UCSD-AML1 (cell line): ENCODE measurements at regions not wholly inside any gene's neighbourhood (a gene's known extent, or its start where the extent isn't known, plus 50 kb on each side); places are given as distances from the start of the nearest gene placed in this dataset.
"Not testable (repeated sequence)": the region's sequence is repeated elsewhere in the genome, so short reads cannot be mapped to it uniquely, and the experiment has no call there.

Experiments used
- DNase-seq: peaks from one replicate; lab custom pipeline; 2025; ENCODE audit not compliant: unreplicated experiment; lab: John Stamatoyannopoulos, UW

GRCh38 chr2:131733530-131733929 is 205.8 kb downstream of the CCDC74A start:
- not testable (repeated sequence) for DNase-seq

DNA sequence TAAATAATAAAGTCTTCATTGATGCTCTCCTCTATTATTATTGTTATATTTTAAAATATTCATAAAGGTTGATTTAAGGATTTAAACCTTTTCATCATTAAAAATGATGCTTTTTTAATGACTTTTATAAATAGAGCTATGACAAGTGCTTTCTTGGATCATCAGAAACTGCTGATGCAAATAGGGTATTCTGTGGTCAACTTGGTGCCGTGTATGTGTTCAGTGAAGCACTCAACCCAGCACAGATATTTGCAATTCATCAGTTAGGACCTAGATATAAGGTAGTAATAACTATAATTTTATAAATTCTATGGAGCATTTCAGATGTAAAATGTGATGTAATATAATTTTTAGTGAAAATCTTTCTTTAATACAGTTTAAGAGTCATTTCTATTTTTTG is 208.7 kb downstream of the CCDC74A start:
- not testable (repeated sequence) for DNase-seq

- not testable (repeated sequence) for DNase-seq
Measured at GRCh38 chr2:131738533-131738932, 210.8 kb downstream of the CCDC74A start.

DNA sequence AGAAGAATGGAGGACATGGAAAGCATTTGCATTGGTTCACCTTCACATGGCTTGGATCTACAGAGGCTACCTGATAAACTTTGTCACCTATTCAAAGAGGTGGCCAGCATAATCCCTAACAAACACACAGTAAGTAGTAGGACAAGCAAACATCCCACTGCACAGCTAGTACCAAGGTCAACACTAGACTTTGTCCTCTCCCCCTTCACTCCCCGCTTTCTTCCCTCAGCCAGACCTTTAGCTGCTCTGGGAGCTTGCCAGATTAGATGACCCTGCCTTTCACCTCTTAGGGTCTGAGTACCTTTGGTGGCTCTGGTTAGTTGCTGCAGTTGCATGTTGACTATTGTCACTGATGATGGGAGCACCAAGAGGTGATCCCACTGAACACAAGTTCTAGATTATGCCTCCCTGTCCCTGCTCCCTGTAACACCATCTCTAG is 211.3 kb downstream of the CCDC74A start:
- DNase-seq: not testable (repeated sequence)

- no peak for DNase-seq
Measured at GRCh38 chr2:131753640-131754561, 226.2 kb downstream of the CCDC74A start.

GRCh38 chr2:131754929-131755720 is 227.4 kb downstream of the CCDC74A start:
- no peak for DNase-seq

DNA sequence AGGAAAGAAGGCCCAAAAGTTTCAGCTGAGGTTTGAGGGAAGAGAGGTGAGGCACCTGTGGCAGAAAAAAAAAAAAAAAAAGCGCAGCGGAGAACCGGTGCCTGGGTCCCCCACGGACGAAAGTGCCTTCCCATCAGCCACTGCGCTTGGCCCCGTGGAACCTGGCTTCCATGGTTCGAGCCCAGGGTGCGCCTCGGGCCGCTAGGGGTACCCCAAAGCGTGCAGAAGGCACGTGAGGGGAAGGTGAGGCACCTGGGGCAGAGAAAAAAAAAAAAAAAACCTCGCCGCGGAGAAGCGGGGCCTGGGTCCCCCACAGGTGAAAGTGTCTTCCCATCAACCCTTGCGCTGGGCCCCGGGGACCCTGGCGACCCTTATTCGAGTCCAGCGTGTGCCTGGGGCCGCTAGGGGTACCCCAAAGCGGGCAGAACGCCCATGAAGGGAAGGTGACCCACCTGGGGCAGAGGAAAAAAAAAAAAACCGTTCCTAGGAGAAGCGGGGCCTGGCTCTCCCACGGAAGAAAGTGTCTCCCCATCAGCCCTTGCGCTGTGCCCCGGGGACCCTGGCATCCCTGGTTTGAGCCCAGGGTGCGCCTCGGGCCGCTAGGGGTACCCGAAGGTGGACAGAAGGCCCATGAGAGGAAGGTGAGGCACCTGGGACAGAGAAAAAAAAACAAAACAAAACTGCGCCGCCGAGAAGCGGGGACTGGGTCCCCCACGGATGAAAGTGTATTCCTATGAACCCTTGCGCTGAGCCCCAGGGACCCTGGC is 228.6 kb downstream of the CCDC74A start:
- no peak for DNase-seq

DNA sequence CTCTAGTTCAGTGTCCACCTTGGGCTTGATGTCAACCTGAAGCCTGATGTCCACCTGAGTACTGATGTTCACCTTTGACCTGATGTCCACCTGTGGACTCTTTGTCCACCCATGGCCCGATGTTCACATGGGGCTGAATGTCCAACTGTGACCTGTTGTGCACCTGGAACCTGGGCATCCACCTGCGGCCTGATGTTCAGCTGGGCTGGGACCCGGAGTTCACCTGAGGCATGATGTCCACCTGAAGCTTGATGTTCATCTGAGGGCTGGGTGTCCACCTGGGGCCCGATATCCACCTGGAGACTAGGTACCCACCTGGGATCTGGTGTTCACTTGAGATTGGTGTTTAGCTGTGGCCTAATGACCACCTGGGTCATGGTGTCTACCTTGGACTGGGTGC is 231.3 kb downstream of the CCDC74A start:
- not testable (repeated sequence) for DNase-seq

DNA sequence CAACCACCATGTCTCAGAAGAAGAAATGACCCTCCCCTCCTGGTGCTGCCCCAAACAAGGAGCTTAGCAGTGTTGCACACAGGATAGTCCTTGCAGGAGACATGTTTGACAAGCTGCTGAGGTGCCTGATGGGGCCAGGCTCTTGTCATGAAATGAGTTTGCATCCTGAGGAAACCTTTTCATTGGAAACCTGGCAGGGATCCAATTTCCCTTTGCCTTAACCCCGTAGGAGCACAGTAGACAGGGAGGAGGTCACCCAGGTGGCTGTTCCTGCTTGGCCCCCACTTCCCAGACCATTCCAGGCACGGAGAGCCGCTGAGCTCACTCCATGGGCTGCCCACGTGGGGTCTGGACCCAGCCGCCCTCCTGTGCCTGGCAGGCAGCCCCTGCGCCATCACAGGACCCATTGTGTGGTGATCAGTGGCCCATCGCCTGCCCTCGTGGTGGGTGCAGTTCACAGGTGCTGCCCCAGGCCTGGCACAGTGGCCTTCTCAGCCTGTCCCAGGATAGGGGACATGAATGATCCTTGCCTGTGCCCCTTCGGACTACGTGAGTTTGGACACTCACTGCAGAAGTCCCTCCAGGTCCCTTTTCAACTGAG is 247.4 kb downstream of the CCDC74A start:
- not testable (repeated sequence) for DNase-seq

DNA sequence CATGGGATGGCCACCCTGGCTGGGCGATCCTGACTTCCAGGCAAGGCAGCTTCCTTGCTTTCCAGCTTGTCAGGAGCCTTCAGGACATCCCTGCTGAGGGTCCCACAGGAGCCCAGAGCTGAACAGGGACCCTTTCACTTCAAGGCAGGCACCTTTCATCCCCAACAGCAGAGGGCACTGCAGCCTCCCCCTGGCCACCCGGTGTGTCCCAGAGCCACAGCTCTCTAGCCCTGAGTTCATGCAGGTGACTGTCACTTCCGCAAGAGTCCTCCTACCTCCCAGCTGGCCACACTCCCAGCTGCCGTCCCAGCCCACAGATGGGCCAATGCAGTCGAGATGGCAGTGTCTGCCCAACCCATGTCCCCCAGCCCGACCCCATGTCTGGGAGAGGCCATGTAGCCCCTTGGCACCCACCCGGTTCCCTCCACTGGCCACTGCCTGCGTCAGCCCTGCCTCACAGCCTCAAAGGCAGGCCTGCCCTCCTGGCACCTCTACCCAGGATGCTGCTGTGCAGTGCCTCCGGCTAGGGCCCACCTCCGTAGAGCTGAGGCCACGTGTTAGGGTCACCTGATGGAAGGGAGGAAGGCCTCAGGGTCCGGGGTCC is 248.3 kb downstream of the CCDC74A start:
- DNase-seq: not testable (repeated sequence)

- not testable (repeated sequence) for DNase-seq
Measured at GRCh38 chr2:131780446-131780845, 252.8 kb downstream of the CCDC74A start.

DNA sequence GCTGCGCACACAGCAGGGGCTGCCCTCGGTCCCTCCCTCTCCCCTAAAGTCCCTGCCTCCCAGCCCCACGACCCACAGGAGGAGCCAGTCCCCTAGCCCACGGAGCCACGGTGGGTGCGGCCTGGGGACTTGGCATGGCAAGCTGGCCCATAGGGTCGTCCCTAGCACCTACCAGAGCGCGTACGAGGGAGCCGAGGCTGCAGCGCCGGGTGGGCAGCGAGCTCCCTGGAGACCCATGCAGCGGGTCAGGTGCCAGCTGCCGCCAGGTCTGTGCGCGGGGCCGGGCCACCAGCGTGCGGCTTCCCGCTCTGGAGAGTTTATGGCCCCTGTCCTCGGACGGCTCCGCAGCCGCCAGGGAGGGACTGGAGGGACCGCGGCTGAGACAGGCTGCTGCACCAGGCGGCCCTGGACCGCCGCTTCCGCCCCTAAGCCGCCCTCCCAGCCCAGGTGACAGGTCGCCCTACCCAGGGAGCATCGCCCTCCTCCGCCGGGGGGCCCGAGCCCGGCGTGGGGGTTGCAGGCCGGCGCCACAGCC is 273.6 kb downstream of the CCDC74A start:
- no peak for DNase-seq

DNA sequence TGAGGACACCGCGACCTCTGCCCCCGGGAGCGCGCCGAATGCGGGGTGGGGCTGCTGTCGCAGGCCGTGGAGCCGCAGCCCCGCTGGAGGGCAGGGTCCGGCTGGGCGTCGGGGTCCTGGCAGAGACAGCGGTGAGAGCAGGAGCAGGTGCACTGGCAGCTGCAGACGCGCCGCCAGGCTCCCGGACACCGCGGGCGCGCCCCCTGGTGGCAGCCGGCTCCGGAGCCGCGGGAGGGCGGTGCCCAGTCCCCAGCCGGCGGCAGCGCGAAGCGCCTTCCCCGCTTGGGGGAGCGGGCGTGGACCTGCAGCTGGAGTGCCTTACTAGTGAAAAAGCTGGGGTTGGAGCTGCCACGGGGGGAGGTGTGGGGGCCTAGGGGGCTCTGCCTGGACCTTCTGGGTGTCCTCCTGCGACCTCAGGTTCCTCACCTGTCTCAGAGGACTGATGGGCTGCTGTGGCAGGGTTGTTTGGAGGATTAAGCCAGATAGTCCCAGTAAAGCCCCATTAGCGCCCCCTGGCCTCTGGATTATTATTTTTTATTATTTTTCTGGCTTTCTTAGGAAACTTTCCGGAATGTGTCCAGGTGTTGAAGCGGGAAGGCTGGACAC is 274.2 kb downstream of the CCDC74A start:
- peak; percentile 52 for DNase-seq

DNA sequence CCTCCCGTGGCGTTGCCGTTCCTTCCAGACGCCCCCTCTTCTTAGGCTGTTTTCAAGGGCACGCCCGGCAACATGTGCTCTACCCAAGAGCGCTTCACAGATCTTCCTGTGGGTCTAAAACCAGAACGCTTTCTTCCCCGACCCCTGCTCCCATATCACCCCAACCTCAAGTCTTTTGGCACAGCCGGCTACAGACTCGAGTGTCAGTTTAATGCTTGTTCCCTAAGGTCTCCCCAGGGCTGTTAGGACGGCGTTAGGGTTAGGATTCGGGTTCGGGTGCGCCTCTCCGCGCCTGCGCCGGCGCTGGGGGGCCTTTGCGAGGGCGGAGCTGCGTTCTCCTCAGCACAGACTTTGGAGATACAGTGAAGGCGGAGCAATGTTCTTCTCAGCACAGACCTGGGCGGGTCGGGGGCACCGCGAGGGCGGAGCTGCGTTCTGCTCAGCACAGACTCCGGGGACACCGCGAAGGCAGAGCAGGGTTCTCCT is 274.7 kb downstream of the CCDC74A start:
- not testable (repeated sequence) for DNase-seq

GRCh38 chr2:131803237-131803636 is 275.5 kb downstream of the CCDC74A start:
- not testable (repeated sequence) for DNase-seq

- not testable (repeated sequence) for DNase-seq
Measured at GRCh38 chr2:131812605-131813004, 284.9 kb downstream of the CCDC74A start.

- DNase-seq: not testable (repeated sequence)
Measured at GRCh38 chr2:131813378-131813777, 285.7 kb downstream of the CCDC74A start.

DNA sequence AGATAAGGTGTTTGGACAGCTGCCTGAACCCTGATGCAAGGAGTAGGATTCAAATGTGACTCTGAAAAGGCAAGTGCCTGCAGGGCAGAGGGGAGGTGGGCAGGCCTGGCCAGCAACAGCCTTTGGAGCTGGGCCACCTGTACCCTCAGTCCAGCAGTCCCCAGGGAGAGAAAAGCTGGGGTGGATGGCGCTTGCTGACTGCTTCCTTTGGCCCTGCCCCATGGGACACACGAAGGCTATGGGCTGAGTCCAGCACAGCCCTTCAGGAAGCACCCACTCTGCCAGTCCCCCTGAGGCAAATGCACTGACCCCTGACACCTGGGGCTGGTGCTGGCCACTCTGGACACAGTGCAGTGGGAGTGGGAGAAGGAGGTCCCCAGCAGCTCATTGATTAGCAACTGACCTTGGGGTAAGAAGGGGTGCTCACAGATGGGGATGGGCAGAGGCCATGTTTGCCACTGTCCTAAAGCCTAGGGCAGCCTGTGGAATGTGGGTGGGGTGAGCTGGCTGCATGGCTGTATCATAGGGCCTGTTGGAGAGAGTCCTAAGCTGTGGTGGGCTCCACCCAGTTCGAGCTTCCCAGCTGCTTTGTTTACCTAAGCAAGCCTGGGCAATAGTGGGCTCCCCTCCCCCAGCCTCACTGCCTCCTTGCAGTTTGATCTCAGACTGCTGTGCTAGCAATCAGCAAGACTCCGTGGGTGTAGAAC is 290.7 kb downstream of the CCDC74A start:
- DNase-seq: not testable (repeated sequence)
